ENCODE measurements at regions not wholly inside any gene's neighbourhood (a gene's known extent, or its start where the extent isn't known, plus 50 kb on each side); places are given as distances from the start of the nearest gene placed in this dataset.
"Not testable (repeated sequence)": the region's sequence is repeated elsewhere in the genome, so short reads cannot be mapped to it uniquely, and the experiment has no call there.

GRCh38 chr14:106215229-106215628 is 688.8 kb downstream of the TMEM121 start:
- H3K4me3 ChIP-seq (ENCODE audit: low read length): no peak overlapping the region
- no peak for DNase-seq (ENCODE audit: low read depth, low spot score)

GRCh38 chr14:106216679-106217078 is 690.3 kb downstream of the TMEM121 start:
- no peak overlapping the region for H3K4me3 ChIP-seq (ENCODE audit: low read length)
- DNase-seq (ENCODE audit: low read depth, low spot score): no peak

GRCh38 chr14:106218174-106218573 is 691.8 kb downstream of the TMEM121 start:
- H3K4me3 ChIP-seq (ENCODE audit: low read length): no peak overlapping the region

GRCh38 chr14:106222311-106222710 is 695.9 kb downstream of the TMEM121 start:
- no peak for DNase-seq (ENCODE audit: low read depth, low spot score)
- no peak overlapping the region for H3K4me3 ChIP-seq (ENCODE audit: low read length)

More at GRCh38 chr14:106218174-106218573, 691.8 kb downstream of the TMEM121 start:
- DNase-seq (ENCODE audit: low read depth, low spot score): peak; percentile 92

- no peak overlapping the region for H3K4me3 ChIP-seq (ENCODE audit: low read length)
- no peak for DNase-seq (ENCODE audit: low read depth, low spot score)
These were observed 696.3 kb downstream of the TMEM121 start for GRCh38 chr14:106222731-106223130.

GRCh38 chr14:106227793-106228192 is 701.4 kb downstream of the TMEM121 start:
- no peak overlapping the region for H3K4me3 ChIP-seq (ENCODE audit: low read length)
- DNase-seq (ENCODE audit: low read depth, low spot score): no peak

- H3K4me3 ChIP-seq (ENCODE audit: low read length): no peak overlapping the region
- DNase-seq (ENCODE audit: low read depth, low spot score): no peak
These were observed 702.3 kb downstream of the TMEM121 start for GRCh38 chr14:106228541-106229158.

GRCh38 chr14:106230071-106230470 is 703.7 kb downstream of the TMEM121 start:
- no peak overlapping the region for H3K4me3 ChIP-seq (ENCODE audit: low read length)
- DNase-seq (ENCODE audit: low read depth, low spot score): no peak

- not testable (repeated sequence) for DNase-seq (ENCODE audit: low read depth, low spot score); H3K4me3 ChIP-seq (ENCODE audit: low read length)
These were observed 706.8 kb downstream of the TMEM121 start for GRCh38 chr14:106233191-106233590.

- H3K4me3 ChIP-seq (ENCODE audit: low read length); DNase-seq (ENCODE audit: low read depth, low spot score): not testable (repeated sequence)
These were observed 708.3 kb downstream of the TMEM121 start for GRCh38 chr14:106234525-106235254.

- no peak for DNase-seq (ENCODE audit: low read depth, low spot score)
- no peak overlapping the region for H3K4me3 ChIP-seq (ENCODE audit: low read length)
These were observed 709.2 kb downstream of the TMEM121 start for GRCh38 chr14:106235356-106236159.

- no peak overlapping the region for H3K4me3 ChIP-seq (ENCODE audit: low read length)
These were observed 722.2 kb downstream of the TMEM121 start for GRCh38 chr14:106248321-106249192.

GRCh38 chr14:106253995-106254394 is 727.6 kb downstream of the TMEM121 start:
- DNase-seq (ENCODE audit: low read depth, low spot score); H3K4me3 ChIP-seq (ENCODE audit: low read length): not testable (repeated sequence)

More at GRCh38 chr14:106248321-106249192, 722.2 kb downstream of the TMEM121 start:
- no peak for DNase-seq (ENCODE audit: low read depth, low spot score)

- H3K4me3 ChIP-seq (ENCODE audit: low read length); DNase-seq (ENCODE audit: low read depth, low spot score): not testable (repeated sequence)
These were observed 731.2 kb downstream of the TMEM121 start for GRCh38 chr14:106257569-106257994.

GRCh38 chr14:106268013-106268727 is 741.8 kb downstream of the TMEM121 start:
- peak; percentile 90 for DNase-seq (ENCODE audit: low read depth, low spot score)
- H3K4me3 ChIP-seq (ENCODE audit: low read length): no peak overlapping the region; the same call in 1 of the 2 replicates

- DNase-seq (ENCODE audit: low read depth, low spot score): no peak
- no peak overlapping the region for H3K4me3 ChIP-seq (ENCODE audit: low read length)
These were observed 742.6 kb downstream of the TMEM121 start for GRCh38 chr14:106269029-106269428.

GRCh38 chr14:106269451-106270204 is 743.2 kb downstream of the TMEM121 start:
- H3K4me3 ChIP-seq (ENCODE audit: low read length): no peak overlapping the region
- no peak for DNase-seq (ENCODE audit: low read depth, low spot score)

All from Jurkat, Clone E6-1 (cell line).